CD14-positive monocyte (primary cell): ENCODE measurements at regions not wholly inside any gene's neighbourhood (a gene's known extent, or its start where the extent isn't known, plus 50 kb on each side); places are given as distances from the start of the nearest gene placed in this dataset.

Experiments
- DNase-seq, 3 donors: peaks; one replicate each; pipeline ENCODE4 v3.0.0-alpha.2; 2011 to 2022
- H2AFZ ChIP-seq: 2 replicates; pipeline ENCODE4 v1.6.0; 2012; ENCODE audit warnings: mild to moderate bottlenecking, low read depth, low read length, inconsistent platforms; ENCODE audit not compliant: insufficient read depth, poor library complexity, severe bottlenecking
- H3K27ac ChIP-seq, 2 donors: 1 replicate in 1 of 2; 2 replicates in 1 of 2; pipeline ENCODE4 v1.5.1; 2012 to 2013; ENCODE audit warnings: low read length in 2 of 2, control low read depth in 1 of 2, inconsistent platforms in 1 of 2, low read depth in 1 of 2, mild to moderate bottlenecking in 1 of 2
- H3K27me3 ChIP-seq, 2 donors: one replicate each; pipeline versions ENCODE4 v1.6.0 to v1.6.1; 2011 to 2013; ENCODE audit warnings: low read length in 2 of 2; ENCODE audit not compliant: control insufficient read depth in 2 of 2, insufficient read depth in 2 of 2
- H3K36me3 ChIP-seq, 2 donors: replicated peaks in 1 of 2; 1 replicate in 1 of 2; 2 replicates in 1 of 2; pipeline versions ENCODE4 v1.5.1 to v1.6.1; 2012 to 2013; ENCODE audit warnings: low read length in 2 of 2, control low read depth in 1 of 2, inconsistent platforms in 1 of 2, mild to moderate bottlenecking in 1 of 2; ENCODE audit not compliant: insufficient read depth in 2 of 2, control insufficient read depth in 1 of 2
- H3K4me1 ChIP-seq, 2 donors: 1 replicate in 1 of 2; 2 replicates in 1 of 2; pipeline versions ENCODE4 v1.5.1 to v1.6.1; 2012 to 2013; ENCODE audit warnings: low read length in 2 of 2, control low read depth in 1 of 2, inconsistent platforms in 1 of 2, mild to moderate bottlenecking in 1 of 2, moderate library complexity in 1 of 2; ENCODE audit not compliant: insufficient read depth in 2 of 2, control insufficient read depth in 1 of 2
- H3K4me2 ChIP-seq: replicated peaks from 2 replicates; pipeline ENCODE3; 2012; ENCODE audit warnings: low read length, moderate library complexity, mild to moderate bottlenecking; ENCODE audit not compliant: poor library complexity, severe bottlenecking; ENCODE audit errors: extremely low read depth
- H3K4me3 ChIP-seq, 3 experiments: fragments of 200-600 bp in 1 of 3; sonication (generic) in 1 of 3; replicated peaks in 1 of 3; 1 replicate in 2 of 3; 2 replicates in 1 of 3; pipeline ENCODE4 v1.5.1; 2011 to 2013; ENCODE audit warnings: low read length in 3 of 3, mild to moderate bottlenecking in 3 of 3, control low read depth in 2 of 3, low read depth in 2 of 3, inconsistent platforms in 1 of 3, moderate library complexity in 1 of 3
- H3K79me2 ChIP-seq: 2 replicates; pipeline ENCODE4 v1.6.0; 2012; ENCODE audit warnings: mild to moderate bottlenecking, control low read depth, inconsistent platforms, low read length, moderate library complexity; ENCODE audit not compliant: insufficient read depth
- H3K9ac ChIP-seq: 2 replicates; pipeline ENCODE4 v1.6.0; 2017; ENCODE audit warnings: low read length, mild to moderate bottlenecking; ENCODE audit not compliant: insufficient read depth, poor library complexity, severe bottlenecking
- H3K9me3 ChIP-seq, 2 donors: replicated peaks in 1 of 2; 1 replicate in 1 of 2; 2 replicates in 1 of 2; pipeline versions ENCODE4 v1.5.1 to v1.6.1; 2012 to 2013; ENCODE audit warnings: low read length in 2 of 2, control low read depth in 1 of 2; ENCODE audit not compliant: control insufficient read depth in 1 of 2, insufficient read depth in 1 of 2
- H4K20me1 ChIP-seq: 2 replicates; pipeline ENCODE4 v1.6.0; 2012; ENCODE audit warnings: mild to moderate bottlenecking, low read length, control low read depth, moderate library complexity; ENCODE audit not compliant: insufficient read depth
- H3K27ac Mint-ChIP-seq, 7 donors: one replicate each; pipeline ENCODE4 v1.8.0; 2020; ENCODE audit warnings: mild to moderate bottlenecking in 7 of 7, mixed read lengths in 7 of 7, moderate library complexity in 6 of 7, inconsistent platforms in 2 of 7
- H3K27me3 Mint-ChIP-seq, 3 donors: one replicate each; pipeline ENCODE4 v1.8.0; 2021 to 2022; ENCODE audit warnings: low read depth in 3 of 3, mild to moderate bottlenecking in 3 of 3, mixed read lengths in 3 of 3, moderate library complexity in 3 of 3, inconsistent platforms in 1 of 3
- H3K36me3 Mint-ChIP-seq, 2 donors: one replicate each; pipeline ENCODE4 v1.8.0; 2020; ENCODE audit warnings: mixed read lengths in 2 of 2, inconsistent platforms in 1 of 2, mild to moderate bottlenecking in 1 of 2
- H3K4me1 Mint-ChIP-seq: one replicate; pipeline ENCODE4 v1.8.0; 2020; ENCODE audit warnings: mild to moderate bottlenecking, mixed read lengths
- H3K4me3 Mint-ChIP-seq, 2 donors: one replicate each; pipeline ENCODE4 v1.8.0; 2020; ENCODE audit warnings: mild to moderate bottlenecking in 2 of 2, mixed read lengths in 2 of 2, moderate library complexity in 1 of 2
- H3K9me3 Mint-ChIP-seq, 7 donors: one replicate each; pipeline ENCODE4 v1.8.0; 2020 to 2022; ENCODE audit warnings: mixed read lengths in 7 of 7, mild to moderate bottlenecking in 6 of 7, moderate library complexity in 6 of 7, inconsistent platforms in 2 of 7
- CTCF ChIP-seq: fragments of 200-600 bp; IDR thresholded peaks from one replicate; pipeline ENCODE4 v1.8.0; 2022; ENCODE audit warnings: antibody characterized with exemption, mild to moderate bottlenecking
- WGBS: methylation state at CpG from one replicate; pipeline ENCODE4 v1.1.5; 2013; ENCODE audit warnings: missing lambda C conversion rate; ENCODE audit not compliant: insufficient coverage; 5-methylcytosine and 5-hydroxymethylcytosine counted together
- intact Hi-C, 2 donors: fragments of 100-400 bp; cut with micrococcal nuclease; formaldehyde crosslinking; loops; one replicate each; pipeline versions ENCODE4 v1.15.0 to v1.15.1; 2023

- peaks cover 6% of the 10 kb centered on the region for H3K4me1 Mint-ChIP-seq
- H3K4me3 Mint-ChIP-seq = no peak overlapping the region
Measured at GRCh38 chr12:66984077-66984476, 285.1 kb upstream of the CAND1 start.

GRCh38 chr12:66984962-66985361, 284.2 kb upstream of the CAND1 start:
- H3K9me3 Mint-ChIP-seq = peaks cover 0 to 2% (median 0%) of the 10 kb centered on the region in 7 donors
- Histone ChIP-seq H4K20me1 (no peaks in the 10 kb centered on the region), H3K9ac (no peak overlapping the region), H3K9me3 (no peaks in the 10 kb centered on the region), H3K36me3 (no peaks in the 10 kb centered on the region), H2AFZ (no peak overlapping the region), H3K4me2 (no peak overlapping the region), H3K79me2 (no peaks in the 10 kb centered on the region), H3K27ac (no peak overlapping the region), H3K27me3 (no peaks in the 10 kb centered on the region), H3K4me1 (peaks cover 0 to 4% of the 10 kb centered on the region in 2 donors), H3K4me3 (no peak overlapping the region)
- peaks cover 0 to 1% (median 0%) of the 10 kb centered on the region in 3 donors for H3K27me3 Mint-ChIP-seq
- H3K27ac Mint-ChIP-seq = no peak overlapping the region
- DNase-seq = no peak
- intact Hi-C loops = no loop called here
- no peak for TF ChIP-seq CTCF
- H3K4me1 Mint-ChIP-seq = peaks cover 6% of the 10 kb centered on the region
- no CpG with 5 or more reads among the region's 3 CpGs for WGBS
- no peaks in the 10 kb centered on the region for H3K36me3 Mint-ChIP-seq
- H3K4me3 Mint-ChIP-seq = no peak overlapping the region

More at GRCh38 chr12:66984077-66984476, 285.1 kb upstream of the CAND1 start:
- Mint-ChIP-seq H3K27me3 (peaks cover 0 to 1% (median 0%) of the 10 kb centered on the region in 3 donors), H3K36me3 (no peaks in the 10 kb centered on the region), H3K9me3 (peaks cover 0 to 3% (median 0%) of the 10 kb centered on the region in 7 donors), H3K27ac (no peak overlapping the region)
- Histone ChIP-seq H2AFZ (no peak overlapping the region), H3K4me2 (no peak overlapping the region), H3K9ac (no peak overlapping the region), H3K27ac (no peak overlapping the region), H3K9me3 (no peaks in the 10 kb centered on the region), H3K4me1 (peaks cover 0 to 4% of the 10 kb centered on the region in 2 donors), H3K79me2 (no peaks in the 10 kb centered on the region), H4K20me1 (no peaks in the 10 kb centered on the region), H3K36me3 (no peaks in the 10 kb centered on the region), H3K4me3 (no peak overlapping the region), H3K27me3 (no peaks in the 10 kb centered on the region)
- intact Hi-C loops = no loop called here
- TF ChIP-seq CTCF = no peak
- DNase-seq = no peak
- WGBS = no CpG with 5 or more reads among the region's 2 CpGs
